HepG2 (cell line): ENCODE measurements at regions not wholly inside any gene's neighbourhood (a gene's known extent, or its start where the extent isn't known, plus 50 kb on each side); places are given as distances from the start of the nearest gene placed in this dataset.

Source experiments
- ATAC-seq: fragments of 200-7000 bp; cut with Tn5 transposase; 3 replicates; pipeline ENCODE4 v1.9.1; 2020; ENCODE audit warnings: mild to moderate bottlenecking, moderate library complexity
- BruUV-seq: library from RNA; stranded (reverse); fragments of 400-500 nt; replicated peaks from 2 replicates; lab custom pipeline; 2021; lab: Mats Ljungman, UMichigan
- CTCF ChIA-PET: fragments of 300-600 bp; formaldehyde crosslinking; extraction: SDS; loops from one replicate; lab custom pipeline; 2021; ENCODE audit warnings: low total read pairs, inconsistent platforms, low intra/inter-chr PET ratio; lab: Yijun Ruan, JAX
- POLR2A ChIA-PET: fragments of 350-600 bp; sonication (Branson Sonifier 250); formaldehyde crosslinking; loops from one replicate; lab custom pipeline; 2020; ENCODE audit warnings: antibody characterized with exemption, inconsistent platforms; lab: Yijun Ruan, JAX
- DNase-seq: peaks from one replicate; pipeline ENCODE4 v3.0.0-alpha.2; 2015; ENCODE audit warnings: low spot score
- FAIRE-seq: peaks from 3 replicates; lab custom pipeline; 2011; peaks lifted over from hg19 to GRCh38; lab: Jason Lieb, UNC
- H2AFZ ChIP-seq: one replicate; pipeline ENCODE4 v1.6.1; 2011; ENCODE audit warnings: low read length, inconsistent platforms
- H3K27ac ChIP-seq: fragments of 300-600 bp; 3 replicates; pipeline ENCODE4 v1.8.0; 2011; ENCODE audit warnings: mixed run types, mild to moderate bottlenecking, mixed read lengths, low read length, inconsistent platforms; ENCODE audit not compliant: insufficient read depth; ENCODE audit errors: extremely low read length
- H3K27me3 ChIP-seq, 2 experiments: fragments of 200-600 bp in 1 of 2; 2 replicates in 1 of 2; 3 replicates in 1 of 2; pipeline versions ENCODE4 v1.6.0 to v1.8.0; 2011; ENCODE audit warnings: low read length in 2 of 2, mild to moderate bottlenecking in 2 of 2, moderate library complexity in 2 of 2, inconsistent platforms in 1 of 2; ENCODE audit not compliant: insufficient read depth in 2 of 2, control insufficient read depth in 1 of 2
- H3K36me3 ChIP-seq, 2 experiments: fragments of 200-600 bp in 1 of 2; replicated peaks in 1 of 2; 2 replicates in 1 of 2; 3 replicates in 1 of 2; pipeline versions ENCODE4 v1.5.1 to v1.8.0; 2011; ENCODE audit warnings: low read length in 2 of 2, inconsistent platforms in 1 of 2; ENCODE audit not compliant: insufficient read depth in 2 of 2, control insufficient read depth in 1 of 2
- H3K4me1 ChIP-seq: 2 replicates; pipeline ENCODE4 v1.5.1; 2012; ENCODE audit warnings: low read length, inconsistent platforms; ENCODE audit not compliant: insufficient read depth
- H3K4me2 ChIP-seq: 2 replicates; pipeline ENCODE4 v1.6.0; 2011; ENCODE audit warnings: low read depth, low read length, inconsistent platforms
- H3K4me3 ChIP-seq, 3 experiments: fragments of 200-600 bp in 1 of 3; sonication (generic), shearing (Covaris generic) in 1 of 3; replicated peaks in 1 of 3; 2 replicates each; pipeline ENCODE4 v1.5.1; 2011 to 2016; ENCODE audit warnings: low read length in 3 of 3, inconsistent platforms in 2 of 3, low read depth in 2 of 3, mild to moderate bottlenecking in 2 of 3, control low read depth in 1 of 3, mixed read lengths in 1 of 3; ENCODE audit not compliant: insufficient read depth in 1 of 3
- H3K79me2 ChIP-seq: one replicate; pipeline ENCODE4 v1.6.1; 2011; ENCODE audit warnings: low read length, inconsistent platforms; ENCODE audit not compliant: insufficient read depth
- H3K9ac ChIP-seq: 2 replicates; pipeline ENCODE4 v1.6.0; 2011; ENCODE audit warnings: mild to moderate bottlenecking, low read depth, low read length, inconsistent platforms; ENCODE audit not compliant: insufficient read depth
- H3K9me3 ChIP-seq: 2 replicates; pipeline ENCODE4 v1.5.1; 2012; ENCODE audit warnings: mild to moderate bottlenecking, low read length
- H4K20me1 ChIP-seq: 2 replicates; pipeline ENCODE4 v1.6.0; 2011; ENCODE audit warnings: inconsistent platforms, mild to moderate bottlenecking, low read length, moderate library complexity; ENCODE audit not compliant: insufficient read depth
- AKAP8 ChIP-seq: sonication (generic); formaldehyde crosslinking; IDR thresholded peaks from 2 replicates; pipeline ENCODE4 v1.5.1; 2020; ENCODE audit warnings: mild to moderate bottlenecking, missing genetic modification reagents
- ATAD3A ChIP-seq: sonication (generic); formaldehyde crosslinking; IDR thresholded peaks from 2 replicates; pipeline ENCODE4 v1.4.0; 2020; ENCODE audit warnings: missing genetic modification reagents
- ATM ChIP-seq: fragments of 450-650 bp; IDR thresholded peaks from 2 replicates; pipeline ENCODE4 v1.7.1; 2017; ENCODE audit warnings: mild to moderate bottlenecking, borderline replicate concordance
- DR1 ChIP-seq: sonication (generic); formaldehyde crosslinking; IDR thresholded peaks from 2 replicates; pipeline ENCODE4 v1.8.0; 2021; ENCODE audit warnings: mild to moderate bottlenecking, missing genetic modification reagents, inconsistent platforms
- HDAC6 ChIP-seq: fragments of 200-600 bp; sonication (generic); IDR thresholded peaks from 2 replicates; pipeline ENCODE4 v1.7.0; 2017; ENCODE audit warnings: mild to moderate bottlenecking, antibody characterized with exemption, low read length, low read depth
- JDP2 ChIP-seq: sonication (generic); formaldehyde crosslinking; IDR thresholded peaks from 2 replicates; pipeline ENCODE4 v1.8.1; 2022; ENCODE audit warnings: missing genetic modification reagents, borderline replicate concordance
- MLXIP ChIP-seq: sonication (generic); formaldehyde crosslinking; IDR thresholded peaks from 2 replicates; pipeline ENCODE4 v1.9.0; 2021; ENCODE audit warnings: missing genetic modification reagents, borderline replicate concordance
- RERE ChIP-seq: IDR thresholded peaks from 2 replicates; pipeline ENCODE4 v1.6.1; 2016; ENCODE audit warnings: low read depth, missing genetic modification reagents, missing compliant biosample characterization
- ZFY ChIP-seq: sonication (generic); formaldehyde crosslinking; IDR thresholded peaks from 2 replicates; pipeline ENCODE4 v1.4.0; 2020; ENCODE audit warnings: missing genetic modification reagents
- ZNF451 ChIP-seq: sonication (generic); formaldehyde crosslinking; IDR thresholded peaks from 2 replicates; pipeline ENCODE4 v1.5.0; 2020; ENCODE audit warnings: mild to moderate bottlenecking, missing genetic modification reagents
- ZNF766 ChIP-seq: sonication (generic); formaldehyde crosslinking; IDR thresholded peaks from 2 replicates; pipeline ENCODE4 v1.5.0; 2020; ENCODE audit warnings: missing genetic modification reagents, borderline replicate concordance
- ZSCAN9 ChIP-seq: IDR thresholded peaks from 2 replicates; pipeline ENCODE4 v1.6.1; 2016; ENCODE audit warnings: borderline replicate concordance
- WGBS: methylation state at CpG from one replicate; pipeline ENCODE4 v1.1.6; 2017; ENCODE audit warnings: low lambda C conversion rate; 5-methylcytosine and 5-hydroxymethylcytosine counted together
- in situ Hi-C: cut with HindIII; loops from 2 replicates; pipeline ENCODE4 v1.10.0; 2017; ENCODE audit warnings: low pct_unique_long_range_greater_than_20kb; ENCODE audit not compliant: extremely low pct_ligation_motif_present
- intact Hi-C: fragments of 100-400 bp; cut with micrococcal nuclease; formaldehyde crosslinking; loops from one replicate; pipeline ENCODE4 v1.10.0; 2022; ENCODE audit not compliant: unreplicated experiment

- Histone ChIP-seq H3K4me3 (no peak overlapping the region), H4K20me1 (no peaks in the 10 kb centered on the region), H3K27ac (no peak overlapping the region), H3K9ac (no peak overlapping the region), H3K79me2 (no peaks in the 10 kb centered on the region), H3K9me3 (no peaks in the 10 kb centered on the region), H3K27me3 (0 out of 5 replicates have a peak, but pooled peaks cover 0 to 2% of the 10 kb centered on the region in 2 experiments), H3K4me2 (no peak overlapping the region), H3K4me1 (no peaks in the 10 kb centered on the region), H3K36me3 (no peaks in the 10 kb centered on the region), H2AFZ (no peak overlapping the region)
- intact Hi-C loops (no loop called here), in situ Hi-C loops (no loop called here)
- FAIRE-seq, result no peak
- ATAC-seq, result no peak
- BruUV-seq, result no TSS peak
- TF ChIP-seq HDAC6 (no peak), DR1 (no peak), ATAD3A (CRISPR knock-in tag) (no peak), ZFY (no peak)
- no peak for DNase-seq
- ChIA-PET CTCF (no interaction called here), POLR2A (no interaction called here)
These were observed 858.3 kb downstream of the TUSC7 start for GRCh38 chr3:117567906-117568305.

GRCh38 chr3:117572786-117573185 is 863.2 kb downstream of the TUSC7 start:
- no peaks in the 10 kb centered on the region for H3K36me3 ChIP-seq
- no peak overlapping the region for H3K4me2 ChIP-seq
- in situ Hi-C loops (no loop called here), intact Hi-C loops (no loop called here)
- FAIRE-seq (no peak), ATAC-seq (no peak), DNase-seq (no peak)
- H2AFZ ChIP-seq, result no peak overlapping the region
- H3K4me1 ChIP-seq, result no peaks in the 10 kb centered on the region
- CTCF ChIA-PET, result no interaction called here
- no peaks in the 10 kb centered on the region for H4K20me1 ChIP-seq
- no peak overlapping the region for H3K4me3 ChIP-seq
- H3K9ac ChIP-seq, result no peak overlapping the region
- no TSS peak for BruUV-seq
- no peaks in the 10 kb centered on the region for H3K27me3 ChIP-seq
- 0% methylated on average over 1 of the region's 1 CpG for WGBS
- no peaks in the 10 kb centered on the region for H3K79me2 ChIP-seq
- no peaks in the 10 kb centered on the region for H3K9me3 ChIP-seq
- POLR2A ChIA-PET, result no interaction called here
- no peak overlapping the region for H3K27ac ChIP-seq
- TF ChIP-seq ZSCAN9 (CRISPR knock-in tag) (no peak), ATM (no peak), JDP2 (no peak), MLXIP (no peak), ZNF451 (CRISPR knock-in tag) (no peak), AKAP8 (CRISPR knock-in tag) (no peak), ZNF766 (CRISPR knock-in tag) (no peak), RERE (CRISPR knock-in tag) (no peak)
